B cell (primary cell): ENCODE measurements at regions not wholly inside any gene's neighbourhood (a gene's known extent, or its start where the extent isn't known, plus 50 kb on each side); places are given as distances from the start of the nearest gene placed in this dataset.

Source experiments
- EZH2 ChIP-seq: IDR thresholded peaks from 2 replicates; pipeline ENCODE4 v1.6.1; 2012; ENCODE audit warnings: borderline replicate concordance, low read depth, mild to moderate bottlenecking, moderate library complexity, low read length; ENCODE audit not compliant: insufficient read depth, poor library complexity, severe bottlenecking
- TF ChIP-seq, protein P1 (sequence below): fragments of 200-600 bp; IDR thresholded peaks from one replicate; pipeline ENCODE4 v1.8.0; 2022; ENCODE audit warnings: antibody characterized with exemption, mild to moderate bottlenecking

DNA sequence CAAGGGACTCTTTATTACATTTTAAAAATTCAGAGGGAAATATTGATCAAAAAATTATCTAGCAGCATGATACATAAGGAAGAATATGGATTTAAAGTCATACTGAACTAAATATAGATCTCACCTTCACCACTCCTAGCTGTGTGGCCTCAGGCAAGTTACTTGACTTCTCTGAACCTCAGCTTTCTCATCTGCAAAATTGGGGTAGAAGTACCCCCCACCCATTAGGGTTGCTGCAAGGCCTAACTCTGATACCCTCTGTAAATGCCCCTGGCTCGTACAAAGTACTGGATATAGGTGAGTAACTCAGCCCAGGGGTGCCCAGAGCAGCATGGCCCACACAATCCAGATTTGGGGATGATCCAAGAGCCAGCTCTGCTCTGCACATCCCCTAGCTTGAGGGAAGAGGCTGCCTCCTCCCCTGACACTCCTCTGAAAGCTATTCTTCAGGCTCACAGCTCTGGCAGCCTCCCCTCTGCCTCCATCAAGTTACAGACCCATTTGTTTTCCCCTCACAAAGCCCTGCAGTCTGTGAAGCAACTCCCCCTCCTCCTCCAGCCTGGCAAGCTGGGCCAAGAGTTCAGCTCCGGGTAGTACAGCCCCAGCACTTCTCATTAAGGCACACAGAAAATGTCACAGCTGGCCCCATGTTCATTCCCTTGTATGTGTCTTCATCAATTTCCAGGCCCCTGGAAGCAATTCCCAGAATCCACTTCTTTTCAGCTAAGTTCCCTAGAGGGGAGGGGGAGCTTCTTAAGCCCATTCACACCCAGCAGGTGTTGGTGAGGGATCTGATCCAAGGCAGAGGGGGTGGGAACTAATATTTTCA is 143.7 kb downstream of the PLPP3 start:
- TF ChIP-seq, protein P1, sequence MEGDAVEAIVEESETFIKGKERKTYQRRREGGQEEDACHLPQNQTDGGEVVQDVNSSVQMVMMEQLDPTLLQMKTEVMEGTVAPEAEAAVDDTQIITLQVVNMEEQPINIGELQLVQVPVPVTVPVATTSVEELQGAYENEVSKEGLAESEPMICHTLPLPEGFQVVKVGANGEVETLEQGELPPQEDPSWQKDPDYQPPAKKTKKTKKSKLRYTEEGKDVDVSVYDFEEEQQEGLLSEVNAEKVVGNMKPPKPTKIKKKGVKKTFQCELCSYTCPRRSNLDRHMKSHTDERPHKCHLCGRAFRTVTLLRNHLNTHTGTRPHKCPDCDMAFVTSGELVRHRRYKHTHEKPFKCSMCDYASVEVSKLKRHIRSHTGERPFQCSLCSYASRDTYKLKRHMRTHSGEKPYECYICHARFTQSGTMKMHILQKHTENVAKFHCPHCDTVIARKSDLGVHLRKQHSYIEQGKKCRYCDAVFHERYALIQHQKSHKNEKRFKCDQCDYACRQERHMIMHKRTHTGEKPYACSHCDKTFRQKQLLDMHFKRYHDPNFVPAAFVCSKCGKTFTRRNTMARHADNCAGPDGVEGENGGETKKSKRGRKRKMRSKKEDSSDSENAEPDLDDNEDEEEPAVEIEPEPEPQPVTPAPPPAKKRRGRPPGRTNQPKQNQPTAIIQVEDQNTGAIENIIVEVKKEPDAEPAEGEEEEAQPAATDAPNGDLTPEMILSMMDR = no peak
- TF ChIP-seq EZH2 = no peak
